ENCODE measurements at regions not wholly inside any gene's neighbourhood (a gene's known extent, or its start where the extent isn't known, plus 50 kb on each side); places are given as distances from the start of the nearest gene placed in this dataset.

DNA sequence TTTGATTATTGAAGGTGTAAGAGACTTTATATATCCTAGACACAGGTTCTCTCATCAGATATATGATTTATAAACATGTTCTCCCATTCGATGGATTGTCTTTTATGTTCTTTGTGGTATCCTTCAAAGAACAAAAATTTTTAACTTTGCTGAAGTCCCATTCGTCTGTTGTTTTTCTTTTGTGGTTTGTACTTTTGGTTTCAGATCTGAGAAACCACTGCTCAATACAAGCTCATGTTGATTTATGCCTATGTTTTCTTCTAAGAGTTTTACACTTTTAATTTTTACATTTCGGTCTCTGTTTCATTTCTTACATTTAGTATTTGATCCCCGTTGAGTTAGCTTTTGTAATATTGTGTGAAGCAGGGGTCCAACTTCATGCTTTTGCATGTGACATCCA lies 103.3 kb upstream of the SPRED1 start:
- Histone ChIP-seq H3K9me3 (ENCODE audit: control insufficient read depth, insufficient read depth, low read depth, low read length) (peaks cover 18% of the 10 kb centered on the region), H3K27ac (ENCODE audit: low read depth, low read length) (no peak overlapping the region), H3K36me3 (ENCODE audit: control insufficient read depth, insufficient read depth, low read length) (no peaks in the 10 kb centered on the region), H3K27me3 (ENCODE audit: control insufficient read depth, insufficient read depth, low read length) (no peaks in the 10 kb centered on the region), H3K9ac (ENCODE audit: low read length) (no peak overlapping the region), H3K4me3 (ENCODE audit: low read depth, low read length) (no peak overlapping the region), H3K4me1 (ENCODE audit: control insufficient read depth, insufficient read depth, low read length) (no peaks in the 10 kb centered on the region)

DNA sequence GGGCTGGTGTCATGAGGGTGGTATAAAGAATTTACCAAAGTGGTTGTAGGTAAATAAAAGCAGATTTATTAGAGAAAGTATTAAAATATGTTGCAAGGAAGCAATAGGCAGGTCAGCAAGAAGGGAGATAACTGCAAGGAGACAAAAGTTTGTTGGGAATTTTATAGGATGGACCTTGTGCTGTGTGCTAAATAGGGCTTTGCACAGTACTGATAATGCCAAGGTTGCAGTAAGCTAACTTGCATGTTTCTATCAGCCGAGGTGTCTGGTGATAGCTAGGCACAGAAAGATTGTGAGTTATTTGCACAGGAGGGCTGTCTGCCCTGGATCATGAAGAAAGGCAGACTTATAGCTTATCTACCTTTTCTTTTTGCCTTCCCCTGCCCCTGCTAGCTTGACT lies 102.5 kb upstream of the SPRED1 start:
- no peaks in the 10 kb centered on the region for H3K27me3 ChIP-seq (ENCODE audit: control insufficient read depth, insufficient read depth, low read length)
- no peaks in the 10 kb centered on the region for H3K4me1 ChIP-seq (ENCODE audit: control insufficient read depth, insufficient read depth, low read length)
- H3K9me3 ChIP-seq (ENCODE audit: control insufficient read depth, insufficient read depth, low read depth, low read length), result peaks cover 18% of the 10 kb centered on the region
- H3K27ac ChIP-seq (ENCODE audit: low read depth, low read length), result no peak overlapping the region
- no peak overlapping the region for H3K4me3 ChIP-seq (ENCODE audit: low read depth, low read length)
- H3K9ac ChIP-seq (ENCODE audit: low read length), result no peak overlapping the region
- no peaks in the 10 kb centered on the region for H3K36me3 ChIP-seq (ENCODE audit: control insufficient read depth, insufficient read depth, low read length)

DNA sequence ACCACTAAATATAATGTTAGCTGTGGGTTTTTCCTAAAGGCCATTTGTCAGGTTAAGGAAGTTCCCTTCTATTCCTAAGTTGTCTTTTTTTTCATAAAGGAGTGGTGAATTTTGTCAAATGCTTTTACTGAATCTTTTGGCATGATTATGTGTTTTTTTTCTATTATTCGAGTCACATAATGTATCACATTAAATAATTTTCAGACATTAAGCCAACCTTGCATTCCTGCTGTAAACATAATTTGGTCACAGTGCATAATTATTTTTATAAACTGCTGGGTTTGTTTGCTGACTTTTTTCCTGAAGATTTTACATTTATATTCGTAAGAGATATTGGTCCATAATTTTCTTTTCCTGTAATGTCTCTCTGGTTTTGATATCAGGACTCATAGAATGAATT lies 101.8 kb upstream of the SPRED1 start:
- Histone ChIP-seq H3K36me3 (ENCODE audit: control insufficient read depth, insufficient read depth, low read length) (no peaks in the 10 kb centered on the region), H3K4me3 (ENCODE audit: low read depth, low read length) (no peak overlapping the region), H3K27ac (ENCODE audit: low read depth, low read length) (no peak overlapping the region), H3K9ac (ENCODE audit: low read length) (no peak overlapping the region), H3K9me3 (ENCODE audit: control insufficient read depth, insufficient read depth, low read depth, low read length) (peaks cover 18% of the 10 kb centered on the region), H3K27me3 (ENCODE audit: control insufficient read depth, insufficient read depth, low read length) (no peaks in the 10 kb centered on the region), H3K4me1 (ENCODE audit: control insufficient read depth, insufficient read depth, low read length) (no peaks in the 10 kb centered on the region)

DNA sequence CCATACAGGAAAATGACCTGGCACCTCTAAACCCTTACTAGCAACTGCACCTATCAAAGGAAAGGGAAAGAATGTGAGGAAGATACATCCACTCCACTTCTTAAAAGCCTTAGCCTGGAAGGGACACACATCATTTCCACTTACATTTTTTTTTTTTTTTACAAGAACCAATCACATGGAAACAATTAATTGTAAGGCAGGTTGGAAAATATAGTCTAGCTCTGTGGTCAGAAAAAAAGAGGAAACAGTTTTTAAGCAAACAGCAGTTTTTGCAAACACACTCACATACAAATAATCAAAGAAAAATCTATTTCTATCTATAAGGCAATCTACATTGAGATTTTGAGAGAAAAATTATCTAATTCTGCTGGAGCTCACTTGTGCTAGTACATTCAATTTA lies 98.9 kb upstream of the SPRED1 start:
- Histone ChIP-seq H3K9me3 (ENCODE audit: control insufficient read depth, insufficient read depth, low read depth, low read length) (peaks cover 18% of the 10 kb centered on the region), H3K9ac (ENCODE audit: low read length) (no peak overlapping the region), H3K4me1 (ENCODE audit: control insufficient read depth, insufficient read depth, low read length) (no peaks in the 10 kb centered on the region), H3K27ac (ENCODE audit: low read depth, low read length) (no peak overlapping the region), H3K36me3 (ENCODE audit: control insufficient read depth, insufficient read depth, low read length) (no peaks in the 10 kb centered on the region), H3K27me3 (ENCODE audit: control insufficient read depth, insufficient read depth, low read length) (no peaks in the 10 kb centered on the region), H3K4me3 (ENCODE audit: low read depth, low read length) (no peak overlapping the region)

DNA sequence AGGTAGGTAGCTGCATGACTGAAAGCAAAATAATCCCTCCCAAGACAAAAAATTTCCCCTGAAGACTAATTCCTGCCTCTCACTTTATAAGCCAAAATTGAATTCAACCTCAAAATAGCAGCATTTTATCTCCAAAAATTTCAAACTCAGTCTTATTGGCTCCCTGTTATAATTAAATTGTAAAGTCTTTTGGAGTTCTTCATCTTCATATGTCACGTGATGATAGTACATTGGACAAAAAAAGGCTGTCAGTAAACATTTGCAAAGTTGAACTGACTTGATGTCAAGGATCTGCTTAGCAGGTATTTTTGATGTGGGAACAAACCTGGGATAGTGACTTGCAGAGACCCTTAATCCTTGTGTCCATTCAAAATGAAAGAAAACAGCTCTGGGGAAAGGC lies 98.4 kb upstream of the SPRED1 start:
- Histone ChIP-seq H3K27ac (ENCODE audit: low read depth, low read length) (no peak overlapping the region), H3K9me3 (ENCODE audit: control insufficient read depth, insufficient read depth, low read depth, low read length) (peaks cover 16% of the 10 kb centered on the region), H3K4me1 (ENCODE audit: control insufficient read depth, insufficient read depth, low read length) (no peaks in the 10 kb centered on the region), H3K36me3 (ENCODE audit: control insufficient read depth, insufficient read depth, low read length) (no peaks in the 10 kb centered on the region), H3K9ac (ENCODE audit: low read length) (no peak overlapping the region), H3K27me3 (ENCODE audit: control insufficient read depth, insufficient read depth, low read length) (no peaks in the 10 kb centered on the region), H3K4me3 (ENCODE audit: low read depth, low read length) (no peak overlapping the region)

DNA sequence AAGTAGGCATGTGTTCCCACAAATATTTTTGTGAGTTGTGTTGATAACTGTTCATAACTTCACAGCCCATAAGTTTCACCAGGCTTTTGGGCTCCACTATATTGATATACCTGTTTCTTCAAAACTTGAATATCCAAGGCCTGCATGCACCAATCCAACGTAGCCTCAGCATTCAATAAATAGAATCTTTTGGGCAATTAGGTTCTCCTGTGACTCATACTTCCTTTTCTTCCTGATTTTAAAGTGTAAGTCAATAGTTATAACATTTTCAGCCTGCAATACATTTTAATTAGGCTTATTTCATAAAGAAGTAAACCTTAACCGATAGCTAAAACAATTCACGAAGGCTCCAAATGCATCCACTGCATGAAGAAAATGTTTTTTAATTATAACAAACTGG lies 97.8 kb upstream of the SPRED1 start:
- H3K4me1 ChIP-seq (ENCODE audit: control insufficient read depth, insufficient read depth, low read length), result no peaks in the 10 kb centered on the region
- no peaks in the 10 kb centered on the region for H3K27me3 ChIP-seq (ENCODE audit: control insufficient read depth, insufficient read depth, low read length)
- peaks cover 16% of the 10 kb centered on the region for H3K9me3 ChIP-seq (ENCODE audit: control insufficient read depth, insufficient read depth, low read depth, low read length)
- no peaks in the 10 kb centered on the region for H3K36me3 ChIP-seq (ENCODE audit: control insufficient read depth, insufficient read depth, low read length)
- no peak overlapping the region for H3K27ac ChIP-seq (ENCODE audit: low read depth, low read length)
- no peak overlapping the region for H3K9ac ChIP-seq (ENCODE audit: low read length)
- H3K4me3 ChIP-seq (ENCODE audit: low read depth, low read length), result no peak overlapping the region

DNA sequence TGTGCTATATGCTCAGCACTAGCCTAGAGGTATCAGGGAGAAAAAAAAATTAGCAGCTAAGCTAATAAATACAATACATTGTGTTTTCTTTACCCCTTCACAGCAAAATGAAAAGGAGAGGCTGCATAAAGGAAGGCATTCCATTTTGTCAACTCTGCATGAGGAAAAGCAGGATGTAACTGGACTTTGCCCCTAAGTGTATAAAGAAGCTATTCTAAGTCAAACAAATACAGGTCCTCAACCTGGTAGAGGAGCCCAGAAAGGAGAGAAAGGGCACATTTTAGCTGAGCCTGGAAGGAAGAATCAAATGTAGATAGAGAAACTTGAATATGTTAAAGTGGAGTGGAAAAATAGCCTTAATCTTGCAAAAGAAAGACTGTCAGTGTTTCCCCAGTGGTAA lies 89.0 kb upstream of the SPRED1 start:
- no peak overlapping the region for H3K27ac ChIP-seq (ENCODE audit: low read depth, low read length)
- no peaks in the 10 kb centered on the region for H3K9me3 ChIP-seq (ENCODE audit: control insufficient read depth, insufficient read depth, low read depth, low read length)
- no peaks in the 10 kb centered on the region for H3K36me3 ChIP-seq (ENCODE audit: control insufficient read depth, insufficient read depth, low read length)
- no peaks in the 10 kb centered on the region for H3K27me3 ChIP-seq (ENCODE audit: control insufficient read depth, insufficient read depth, low read length)
- H3K4me3 ChIP-seq (ENCODE audit: low read depth, low read length), result no peak overlapping the region
- no peak overlapping the region for H3K9ac ChIP-seq (ENCODE audit: low read length)
- H3K4me1 ChIP-seq (ENCODE audit: control insufficient read depth, insufficient read depth, low read length), result no peaks in the 10 kb centered on the region

DNA sequence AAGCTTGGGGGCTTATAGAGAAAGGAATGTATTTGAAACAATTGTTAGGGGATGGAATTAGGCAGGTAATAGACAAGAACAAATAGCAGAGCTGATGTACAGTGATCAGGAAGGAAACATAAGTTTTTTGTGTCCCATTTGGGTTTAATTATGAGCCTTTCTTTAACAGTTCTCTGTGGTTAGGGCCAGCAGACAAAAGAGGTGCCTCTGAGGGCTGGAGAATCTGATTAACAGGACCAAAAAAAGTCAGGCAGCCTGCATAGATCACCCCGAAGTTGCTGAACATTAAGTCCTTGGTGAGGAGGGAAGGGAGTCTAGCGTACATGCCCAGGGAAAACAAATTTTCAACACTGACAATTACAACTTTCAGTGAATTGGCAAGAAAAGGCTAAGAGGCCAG lies 88.6 kb upstream of the SPRED1 start:
- no peaks in the 10 kb centered on the region for H3K36me3 ChIP-seq (ENCODE audit: control insufficient read depth, insufficient read depth, low read length)
- no peaks in the 10 kb centered on the region for H3K4me1 ChIP-seq (ENCODE audit: control insufficient read depth, insufficient read depth, low read length)
- no peaks in the 10 kb centered on the region for H3K27me3 ChIP-seq (ENCODE audit: control insufficient read depth, insufficient read depth, low read length)
- no peak overlapping the region for H3K9ac ChIP-seq (ENCODE audit: low read length)
- H3K4me3 ChIP-seq (ENCODE audit: low read depth, low read length), result no peak overlapping the region
- no peaks in the 10 kb centered on the region for H3K9me3 ChIP-seq (ENCODE audit: control insufficient read depth, insufficient read depth, low read depth, low read length)
- no peak overlapping the region for H3K27ac ChIP-seq (ENCODE audit: low read depth, low read length)

DNA sequence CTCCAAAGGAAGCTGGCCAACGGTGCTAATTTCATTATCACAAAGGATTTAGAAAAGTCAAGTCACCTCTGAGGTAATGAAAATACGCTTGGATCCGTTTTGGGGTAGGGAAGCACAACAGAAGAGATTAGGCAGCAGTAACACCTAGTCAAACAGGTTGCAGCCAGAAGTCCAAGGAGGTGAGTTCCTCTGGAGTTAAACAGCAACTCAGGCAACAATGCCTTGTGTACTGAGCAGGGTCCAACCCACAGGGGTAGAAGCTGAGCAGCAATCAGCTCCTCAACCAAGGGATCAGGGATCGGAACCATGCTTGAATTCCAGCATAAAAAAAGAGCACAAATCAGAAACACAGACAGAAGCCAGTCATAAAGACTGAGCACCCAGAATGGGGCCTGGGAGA lies 88.1 kb upstream of the SPRED1 start:
- no peak overlapping the region for H3K4me3 ChIP-seq (ENCODE audit: low read depth, low read length)
- no peaks in the 10 kb centered on the region for H3K9me3 ChIP-seq (ENCODE audit: control insufficient read depth, insufficient read depth, low read depth, low read length)
- H3K9ac ChIP-seq (ENCODE audit: low read length), result no peak overlapping the region
- H3K27me3 ChIP-seq (ENCODE audit: control insufficient read depth, insufficient read depth, low read length), result no peaks in the 10 kb centered on the region
- H3K36me3 ChIP-seq (ENCODE audit: control insufficient read depth, insufficient read depth, low read length), result no peaks in the 10 kb centered on the region
- H3K4me1 ChIP-seq (ENCODE audit: control insufficient read depth, insufficient read depth, low read length), result no peaks in the 10 kb centered on the region
- H3K27ac ChIP-seq (ENCODE audit: low read depth, low read length), result no peak overlapping the region

DNA sequence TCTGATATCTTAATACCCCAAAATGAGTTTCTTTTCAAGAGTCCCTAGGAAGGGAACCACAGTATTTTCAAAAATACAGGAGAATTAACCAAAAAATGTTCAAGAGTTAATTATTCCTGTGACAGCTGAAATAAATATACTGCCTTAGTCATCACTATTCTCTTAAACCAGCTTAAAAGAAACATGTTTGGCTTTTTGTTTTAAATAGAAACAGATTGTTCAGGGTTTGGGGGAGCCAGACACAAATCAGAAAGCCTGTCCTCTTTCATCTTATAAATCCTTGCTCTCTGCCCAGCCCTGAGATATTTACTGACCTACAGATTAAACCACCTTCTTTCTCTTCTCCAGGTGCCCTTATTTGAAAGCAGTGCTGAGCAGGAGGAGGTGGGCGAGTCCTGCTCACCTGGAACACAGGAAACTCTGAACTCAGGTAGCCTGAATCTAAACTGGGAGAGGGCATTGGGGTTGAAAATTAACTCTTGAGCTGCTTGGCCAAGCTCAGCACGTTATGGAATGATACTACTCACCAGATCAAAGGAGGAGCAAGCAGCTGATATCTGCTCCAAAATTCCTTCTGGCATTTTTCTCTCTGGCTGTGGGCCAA lies 84.1 kb upstream of the SPRED1 start:
- Histone ChIP-seq H3K27me3 (ENCODE audit: control insufficient read depth, insufficient read depth, low read length) (no peaks in the 10 kb centered on the region), H3K36me3 (ENCODE audit: control insufficient read depth, insufficient read depth, low read length) (no peaks in the 10 kb centered on the region), H3K27ac (ENCODE audit: low read depth, low read length) (no peak overlapping the region), H3K9ac (ENCODE audit: low read length) (no peak overlapping the region), H3K4me1 (ENCODE audit: control insufficient read depth, insufficient read depth, low read length) (peaks cover 4% of the 10 kb centered on the region; the same call in 1 of the 2 replicates), H3K4me3 (ENCODE audit: low read depth, low read length) (no peak overlapping the region), H3K9me3 (ENCODE audit: control insufficient read depth, insufficient read depth, low read depth, low read length) (no peaks in the 10 kb centered on the region)

DNA sequence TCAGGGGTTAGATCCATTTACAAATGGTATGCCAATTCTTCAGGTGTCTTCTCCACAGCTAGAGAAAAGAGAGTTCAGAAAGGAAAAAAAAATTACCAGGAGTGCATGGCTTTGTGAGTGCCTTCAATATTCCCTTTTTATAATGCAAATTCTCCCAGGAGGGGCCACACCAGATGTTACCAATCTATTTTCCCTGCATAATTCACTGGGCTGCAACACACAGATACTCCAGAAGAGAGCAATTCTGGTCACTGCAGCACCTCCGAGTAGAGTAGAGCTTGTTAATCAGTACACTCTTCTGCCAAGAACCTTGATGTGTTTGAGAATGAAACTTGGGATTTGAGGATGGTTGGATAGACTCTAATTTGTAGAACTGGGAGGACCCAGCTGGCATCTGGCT lies 80.7 kb upstream of the SPRED1 start:
- Histone ChIP-seq H3K27ac (ENCODE audit: low read depth, low read length) (no peak overlapping the region), H3K4me3 (ENCODE audit: low read depth, low read length) (no peak overlapping the region), H3K9ac (ENCODE audit: low read length) (no peak overlapping the region), H3K9me3 (ENCODE audit: control insufficient read depth, insufficient read depth, low read depth, low read length) (no peaks in the 10 kb centered on the region), H3K27me3 (ENCODE audit: control insufficient read depth, insufficient read depth, low read length) (no peaks in the 10 kb centered on the region), H3K4me1 (ENCODE audit: control insufficient read depth, insufficient read depth, low read length) (peaks cover 4% of the 10 kb centered on the region; the same call in 1 of the 2 replicates), H3K36me3 (ENCODE audit: control insufficient read depth, insufficient read depth, low read length) (no peaks in the 10 kb centered on the region)

DNA sequence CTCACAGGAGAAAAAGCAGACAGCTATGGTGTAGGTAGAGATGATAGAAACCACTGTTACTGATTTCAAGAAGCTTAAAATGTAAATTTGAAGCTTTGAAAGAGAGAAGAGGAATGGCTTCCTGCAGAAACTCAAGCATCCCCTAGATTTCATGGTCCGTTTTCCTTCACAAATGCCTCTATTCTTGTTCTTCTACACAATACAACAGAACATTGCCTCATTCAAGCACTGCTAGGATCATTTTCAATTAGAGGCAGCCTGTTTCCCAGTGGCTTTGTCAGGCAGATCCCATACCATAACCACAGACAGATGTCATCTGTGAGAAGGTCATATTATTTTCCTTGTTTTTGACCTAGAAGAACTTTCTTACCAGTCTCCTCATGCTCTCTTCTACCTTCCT lies 77.9 kb upstream of the SPRED1 start:
- no peak overlapping the region for H3K27ac ChIP-seq (ENCODE audit: low read depth, low read length)
- H3K9ac ChIP-seq (ENCODE audit: low read length), result no peak overlapping the region
- no peaks in the 10 kb centered on the region for H3K9me3 ChIP-seq (ENCODE audit: control insufficient read depth, insufficient read depth, low read depth, low read length)
- H3K4me3 ChIP-seq (ENCODE audit: low read depth, low read length), result no peak overlapping the region
- H3K36me3 ChIP-seq (ENCODE audit: control insufficient read depth, insufficient read depth, low read length), result no peaks in the 10 kb centered on the region
- H3K27me3 ChIP-seq (ENCODE audit: control insufficient read depth, insufficient read depth, low read length), result no peaks in the 10 kb centered on the region
- H3K4me1 ChIP-seq (ENCODE audit: control insufficient read depth, insufficient read depth, low read length), result peaks cover 4% of the 10 kb centered on the region; the same call in 1 of the 2 replicates

All from HUES6 (cell line).